ENCODE measurements at regions not wholly inside any gene's neighbourhood (a gene's known extent, or its start where the extent isn't known, plus 50 kb on each side); places are given as distances from the start of the nearest gene placed in this dataset.

DNA sequence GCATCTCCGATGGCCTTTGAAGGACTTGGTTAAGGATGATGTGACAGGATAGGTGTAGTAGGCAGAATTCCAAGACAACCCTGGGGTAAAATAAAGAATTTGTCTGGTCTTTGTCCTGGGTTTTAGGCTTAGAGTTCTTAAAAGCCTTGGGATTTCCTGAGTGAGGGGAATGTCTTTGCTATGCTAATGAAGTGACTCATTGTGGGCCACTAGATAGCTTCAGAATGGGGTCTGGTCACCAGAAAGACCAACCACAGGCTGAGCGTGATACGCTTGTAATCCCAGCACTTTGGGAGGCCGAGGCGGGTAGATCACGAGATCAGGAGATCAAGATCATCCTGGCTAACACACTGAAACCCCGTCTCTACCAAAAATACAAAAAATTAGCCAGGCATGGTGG, 182.8 kb upstream of the TOX3 start:
- no peak for TF ChIP-seq EZH2 (IDR thresholded peaks at IDR 0.05; ENCODE audit: borderline replicate concordance, low read length)
- TF ChIP-seq, protein P1, sequence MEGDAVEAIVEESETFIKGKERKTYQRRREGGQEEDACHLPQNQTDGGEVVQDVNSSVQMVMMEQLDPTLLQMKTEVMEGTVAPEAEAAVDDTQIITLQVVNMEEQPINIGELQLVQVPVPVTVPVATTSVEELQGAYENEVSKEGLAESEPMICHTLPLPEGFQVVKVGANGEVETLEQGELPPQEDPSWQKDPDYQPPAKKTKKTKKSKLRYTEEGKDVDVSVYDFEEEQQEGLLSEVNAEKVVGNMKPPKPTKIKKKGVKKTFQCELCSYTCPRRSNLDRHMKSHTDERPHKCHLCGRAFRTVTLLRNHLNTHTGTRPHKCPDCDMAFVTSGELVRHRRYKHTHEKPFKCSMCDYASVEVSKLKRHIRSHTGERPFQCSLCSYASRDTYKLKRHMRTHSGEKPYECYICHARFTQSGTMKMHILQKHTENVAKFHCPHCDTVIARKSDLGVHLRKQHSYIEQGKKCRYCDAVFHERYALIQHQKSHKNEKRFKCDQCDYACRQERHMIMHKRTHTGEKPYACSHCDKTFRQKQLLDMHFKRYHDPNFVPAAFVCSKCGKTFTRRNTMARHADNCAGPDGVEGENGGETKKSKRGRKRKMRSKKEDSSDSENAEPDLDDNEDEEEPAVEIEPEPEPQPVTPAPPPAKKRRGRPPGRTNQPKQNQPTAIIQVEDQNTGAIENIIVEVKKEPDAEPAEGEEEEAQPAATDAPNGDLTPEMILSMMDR (IDR thresholded peaks at IDR 0.05; ENCODE audit: low read length), result no peak

All from OCI-LY1 (cell line).